Left lobe of liver (tissue), 2 donors: ENCODE measurements at regions not wholly inside any gene's neighbourhood (a gene's known extent, or its start where the extent isn't known, plus 50 kb on each side); places are given as distances from the start of the nearest gene placed in this dataset.
"Not testable (repeated sequence)": the region's sequence is repeated elsewhere in the genome, so short reads cannot be mapped to it uniquely, and the experiment has no call there.

ENCODE experiments used
- ATAC-seq: fragments of 200-7000 bp; cut with Tn5 transposase; one replicate; pipeline ENCODE4 v1.9.1; 2020; ENCODE audit warnings: mild to moderate bottlenecking, moderate library complexity
- DNase-seq: peaks from one replicate; pipeline ENCODE4 v3.0.0-alpha.2; 2020; ENCODE audit warnings: low spot score
- donor health status: DM: no; HTN: no; CAD: no; lungs with moderate emphysema.
- donor health status: DM: no; HTN: yes; CAD: no.

GRCh38 chr3:128549283-128550112 is 56.5 kb upstream of the GATA2 start:
- DNase-seq (peak; percentile 61), ATAC-seq (peak; percentile 66)

GRCh38 chr3:128548426-128549282 is 55.7 kb upstream of the GATA2 start:
- ATAC-seq: no peak
- DNase-seq: no peak

DNA sequence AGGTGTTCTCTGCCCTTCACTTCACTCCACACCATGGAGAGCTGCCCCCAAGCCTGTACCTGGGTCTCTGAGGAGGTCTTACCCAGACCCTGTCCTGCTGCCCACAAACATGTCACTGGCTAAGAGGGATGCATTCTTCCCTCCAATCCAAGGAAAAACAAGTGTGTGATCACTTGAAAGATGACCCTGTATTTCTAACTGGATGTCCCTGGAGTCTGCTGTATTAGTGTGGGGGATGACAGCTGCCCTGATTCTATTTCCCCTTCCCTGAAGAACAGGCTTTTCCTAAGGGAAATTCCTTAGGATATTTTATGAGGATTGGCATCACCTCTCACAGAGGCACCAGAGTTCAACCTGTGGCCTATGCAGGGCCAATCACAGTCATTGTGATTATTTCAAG is 55.0 kb upstream of the GATA2 start:
- DNase-seq (no peak), ATAC-seq (no peak)

DNA sequence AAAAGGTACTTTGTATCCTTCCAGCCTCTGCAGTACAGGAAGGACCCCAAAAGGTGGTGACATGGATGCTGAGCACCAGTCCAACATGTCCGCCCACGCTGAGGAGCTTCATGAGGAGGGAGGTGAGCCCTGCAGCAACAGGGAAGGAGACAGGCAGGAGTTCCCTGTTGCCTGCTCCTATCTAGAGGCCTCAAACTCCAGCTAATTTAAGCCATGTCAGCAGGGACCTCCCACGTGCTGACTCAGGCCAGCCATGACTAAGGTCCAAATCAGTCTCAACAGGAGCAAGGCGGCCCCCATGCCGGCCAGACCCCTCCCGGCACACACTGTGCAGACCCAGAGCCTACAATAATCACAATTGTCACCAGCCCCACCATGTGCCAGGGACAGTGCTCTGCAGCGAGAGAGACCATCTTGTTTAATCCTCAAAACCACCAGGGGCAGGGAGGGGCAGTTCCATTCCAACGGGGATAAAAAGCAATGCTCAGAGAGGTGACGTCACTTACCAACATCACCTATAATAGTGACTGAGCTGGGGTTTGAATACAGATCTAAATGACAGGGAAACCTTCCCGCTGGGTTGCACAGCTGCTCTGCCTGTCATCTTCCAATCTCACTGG is 54.5 kb upstream of the GATA2 start:
- no peak for ATAC-seq
- DNase-seq: no peak

DNA sequence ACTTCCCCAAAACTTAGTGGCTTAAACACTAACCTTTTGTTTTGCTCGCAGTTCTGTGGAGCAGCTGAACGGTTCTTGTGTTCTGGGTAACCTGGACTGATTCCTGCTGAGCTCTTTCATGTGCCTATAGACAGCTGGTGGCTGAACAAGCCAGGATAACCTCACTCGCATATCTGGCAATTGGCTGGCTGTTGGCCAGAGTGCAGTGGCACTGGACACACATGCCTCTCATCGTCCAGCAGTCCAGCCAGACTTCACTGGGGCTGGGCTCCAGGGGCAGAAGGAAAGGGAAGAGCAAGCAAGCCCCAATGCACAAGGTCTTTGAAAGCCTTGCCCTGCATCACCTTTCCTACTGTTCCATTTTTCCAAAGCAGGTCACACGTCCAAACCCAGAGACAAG is 53.6 kb upstream of the GATA2 start:
- ATAC-seq: peak; percentile 37
- no peak for DNase-seq

- DNase-seq: no peak
- no peak for ATAC-seq
Measured at GRCh38 chr3:128545120-128545752, 52.2 kb upstream of the GATA2 start.

GRCh38 chr3:128544190-128544589 is 51.2 kb upstream of the GATA2 start:
- ATAC-seq: no peak
- no peak for DNase-seq

DNA sequence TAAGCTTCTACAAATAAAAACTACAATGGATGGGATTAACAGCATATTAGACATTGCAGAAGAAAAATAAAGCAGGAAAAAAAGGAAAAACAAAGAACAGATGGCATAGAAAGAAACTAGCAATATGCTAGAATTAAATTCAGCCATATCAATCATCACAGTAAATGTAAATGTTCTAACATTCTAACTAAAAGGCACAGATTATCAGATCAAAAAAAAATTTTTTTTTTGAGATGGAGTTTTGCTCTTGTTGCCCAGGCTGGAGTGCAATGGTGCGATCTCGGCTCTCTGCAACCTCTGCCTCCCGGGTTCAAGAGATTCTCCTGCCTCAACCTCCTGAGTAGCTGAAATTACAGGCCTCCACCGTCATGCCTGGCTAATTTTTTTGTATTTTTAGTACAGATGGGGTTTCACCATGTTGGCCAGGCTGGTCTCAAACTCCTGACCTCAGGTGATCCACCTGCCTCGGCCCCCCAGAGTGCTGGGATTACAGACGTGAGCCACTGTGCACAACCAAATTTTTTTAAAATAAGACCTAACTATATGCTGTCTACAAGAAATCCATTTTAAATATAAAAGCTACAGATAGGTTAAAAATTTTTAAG is 50.7 kb upstream of the GATA2 start:
- ATAC-seq, DNase-seq: not testable (repeated sequence)
